B cell (primary cell): ENCODE measurements at regions not wholly inside any gene's neighbourhood (a gene's known extent, or its start where the extent isn't known, plus 50 kb on each side); places are given as distances from the start of the nearest gene placed in this dataset.

ENCODE experiments used
- ATAC-seq: fragments of 200-7000 bp; cut with Tn5 transposase; one replicate; pipeline ENCODE4 v1.10.0; 2021; ENCODE audit warnings: low read depth, mild to moderate bottlenecking, moderate number of reproducible peaks, moderate library complexity
- CTCF ChIA-PET: fragments of 350-600 bp; sonication (Branson Sonifier 250); formaldehyde crosslinking; loops from one replicate; lab custom pipeline; 2021; ENCODE audit warnings: antibody characterized with exemption, inconsistent platforms; lab: Charles Lee
- POLR2A ChIA-PET: fragments of 350-600 bp; sonication (Branson Sonifier 250); formaldehyde crosslinking; loops from one replicate; lab custom pipeline; 2021; ENCODE audit warnings: antibody characterized with exemption; lab: Charles Lee
- DNase-seq: peaks from one replicate; pipeline ENCODE4 v3.0.0; 2013
- H2AFZ ChIP-seq: 2 replicates; pipeline ENCODE4 v1.6.1; 2012; ENCODE audit warnings: mild to moderate bottlenecking, low read depth, low read length; ENCODE audit not compliant: insufficient read depth, poor library complexity, severe bottlenecking
- H3K27ac ChIP-seq, 2 donors: 1 replicate in 1 of 2; 2 replicates in 1 of 2; pipeline ENCODE4 v1.5.1; 2012 to 2013; ENCODE audit warnings: low read length in 2 of 2, mild to moderate bottlenecking in 2 of 2, moderate library complexity in 1 of 2
- H3K27me3 ChIP-seq, 4 experiments: fragments of 200-600 bp in 1 of 4; sonication (generic) in 1 of 4; replicated peaks in 1 of 4; 1 replicate in 2 of 4; 2 replicates in 2 of 4; pipeline versions ENCODE4 v1.6.1 to v1.7.0; 2013 to 2016; ENCODE audit warnings: low read length in 3 of 4, mild to moderate bottlenecking in 2 of 4, mixed read lengths in 1 of 4, moderate library complexity in 1 of 4; ENCODE audit not compliant: insufficient read depth in 4 of 4, control insufficient read depth in 3 of 4; ENCODE audit errors: control extremely low read depth in 1 of 4
- H3K36me3 ChIP-seq, 2 experiments: replicated peaks in 1 of 2; 1 replicate in 1 of 2; 2 replicates in 1 of 2; pipeline versions ENCODE4 v1.6.1 to v1.7.1; 2013; ENCODE audit warnings: low read length in 1 of 2; ENCODE audit not compliant: insufficient read depth in 2 of 2, control insufficient read depth in 1 of 2; ENCODE audit errors: control extremely low read depth in 1 of 2, extremely low read depth in 1 of 2
- H3K4me1 ChIP-seq, 2 donors: fragments of 200-600 bp in 1 of 2; sonication (generic) in 1 of 2; 1 replicate in 1 of 2; 2 replicates in 1 of 2; pipeline versions ENCODE4 v1.5.1 to v1.6.1; 2013 to 2017; ENCODE audit warnings: low read length in 2 of 2; ENCODE audit not compliant: control insufficient read depth in 2 of 2, insufficient read depth in 2 of 2
- H3K4me2 ChIP-seq: replicated peaks from 2 replicates; pipeline ENCODE3; 2012; ENCODE audit warnings: mild to moderate bottlenecking, low read depth, low read length; ENCODE audit not compliant: poor library complexity, severe bottlenecking
- H3K4me3 ChIP-seq, 5 experiments: fragments of 200-600 bp in 1 of 5; sonication (generic) in 1 of 5; 1 replicate in 3 of 5; 2 replicates in 2 of 5; pipeline versions ENCODE4 v1.5.1 to v1.7.0; 2011 to 2016; ENCODE audit warnings: low read length in 4 of 5, mild to moderate bottlenecking in 4 of 5, low read depth in 2 of 5, control low read depth in 1 of 5, moderate library complexity in 1 of 5; ENCODE audit not compliant: insufficient read depth in 1 of 5; ENCODE audit errors: control extremely low read depth in 1 of 5, extremely low read depth in 1 of 5
- H3K79me2 ChIP-seq: fragments of 200-600 bp; sonication (generic); one replicate; pipeline ENCODE4 v1.6.0; 2016; ENCODE audit warnings: low read length; ENCODE audit not compliant: control insufficient read depth, insufficient read depth
- H3K9ac ChIP-seq: fragments of 200-600 bp; sonication (generic); 2 replicates; pipeline ENCODE4 v1.6.1; 2017; ENCODE audit warnings: mild to moderate bottlenecking, low read length, moderate library complexity
- H3K9me3 ChIP-seq, 3 donors: one replicate each; pipeline versions ENCODE4 v1.6.1 to v1.7.1; 2013; ENCODE audit warnings: low read length in 2 of 3; ENCODE audit not compliant: control insufficient read depth in 2 of 3, insufficient read depth in 1 of 3; ENCODE audit errors: control extremely low read depth in 1 of 3
- H4K20me1 ChIP-seq: 2 replicates; pipeline ENCODE4 v1.6.0; 2012; ENCODE audit warnings: mild to moderate bottlenecking, low read length; ENCODE audit not compliant: insufficient read depth, control insufficient read depth, poor library complexity, severe bottlenecking
- H3K27ac Mint-ChIP-seq: one replicate; pipeline ENCODE4 v1.8.0; 2021; ENCODE audit warnings: mixed read lengths
- H3K27me3 Mint-ChIP-seq: one replicate; pipeline ENCODE4 v1.8.0; 2021; ENCODE audit warnings: mixed read lengths
- H3K4me1 Mint-ChIP-seq: one replicate; pipeline ENCODE4 v1.8.0; 2021; ENCODE audit warnings: mixed read lengths
- H3K4me3 Mint-ChIP-seq: one replicate; pipeline ENCODE4 v1.8.0; 2021; ENCODE audit warnings: mixed read lengths
- H3K9me3 Mint-ChIP-seq: one replicate; pipeline ENCODE4 v1.8.0; 2022; ENCODE audit warnings: mixed read lengths; ENCODE audit not compliant: insufficient read depth
- CTCF ChIP-seq: fragments of 200-600 bp; IDR thresholded peaks from one replicate; pipeline ENCODE4 v1.8.0; 2022; ENCODE audit warnings: antibody characterized with exemption, mild to moderate bottlenecking
- EZH2 ChIP-seq: IDR thresholded peaks from 2 replicates; pipeline ENCODE4 v1.6.1; 2012; ENCODE audit warnings: borderline replicate concordance, low read depth, mild to moderate bottlenecking, moderate library complexity, low read length; ENCODE audit not compliant: insufficient read depth, poor library complexity, severe bottlenecking
- WGBS: methylation state at CpG from one replicate; pipeline ENCODE4 v1.1.5; 2013; ENCODE audit warnings: missing lambda C conversion rate; ENCODE audit not compliant: insufficient coverage; 5-methylcytosine and 5-hydroxymethylcytosine counted together
- intact Hi-C: fragments of 100-400 bp; cut with micrococcal nuclease; formaldehyde crosslinking; loops from one replicate; pipeline ENCODE4 v1.10.0; 2022

GRCh38 chr7:18437101-18437500 lies 58.4 kb upstream of the HDAC9 start:
- TF ChIP-seq EZH2 (no peak), CTCF (no peak)
- CTCF ChIA-PET = no interaction called here
- no peak overlapping the region for H2AFZ ChIP-seq
- no peaks in the 10 kb centered on the region for H3K27me3 ChIP-seq
- Mint-ChIP-seq H3K9me3 (no peaks in the 10 kb centered on the region), H3K27ac (no peak overlapping the region), H3K4me3 (no peak overlapping the region), H3K27me3 (no peaks in the 10 kb centered on the region), H3K4me1 (peaks cover 14% of the 10 kb centered on the region)
- ATAC-seq (no peak), DNase-seq (no peak)
- no peak overlapping the region for H3K27ac ChIP-seq
- intact Hi-C loops = loop anchor here (5.0 kb wide), 1 partner anchor 35 kb away; no protein-coding TSS in a partner anchor
- peaks cover 0 to 4% (median 0%) of the 10 kb centered on the region in 3 donors for H3K9me3 ChIP-seq
- H3K4me2 ChIP-seq = no peak overlapping the region
- POLR2A ChIA-PET = no interaction called here
- H3K4me3 ChIP-seq = no peak overlapping the region
- H3K9ac ChIP-seq = no peak overlapping the region
- H3K4me1 ChIP-seq = no peaks in the 10 kb centered on the region
- H3K36me3 ChIP-seq = peaks cover 0 to 1% of the 10 kb centered on the region in 2 experiments
- H3K79me2 ChIP-seq = peaks cover 31% of the 10 kb centered on the region
- no CpG with 5 or more reads among the region's 1 CpG for WGBS
- peaks cover 8% of the 10 kb centered on the region for H4K20me1 ChIP-seq

GRCh38 chr7:18440934-18441333 lies 54.6 kb upstream of the HDAC9 start:
- Histone ChIP-seq H3K4me2 (no peak overlapping the region), H4K20me1 (peaks cover 8% of the 10 kb centered on the region), H3K9me3 (peaks cover 0 to 4% (median 0%) of the 10 kb centered on the region in 3 donors), H3K79me2 (peaks cover 38% of the 10 kb centered on the region), H3K27ac (no peak overlapping the region), H3K27me3 (no peaks in the 10 kb centered on the region), H3K9ac (no peak overlapping the region), H2AFZ (no peak overlapping the region), H3K4me3 (no peak overlapping the region), H3K4me1 (no peaks in the 10 kb centered on the region), H3K36me3 (peaks cover 0 to 1% of the 10 kb centered on the region in 2 experiments)
- peaks cover 20% of the 10 kb centered on the region for H3K4me1 Mint-ChIP-seq
- intact Hi-C loops = no loop called here
- H3K4me3 Mint-ChIP-seq = no peak overlapping the region
- DNase-seq (no peak), ATAC-seq (no peak)
- whole genome bisulfite sequencing = no CpG with 5 or more reads among the region's 2 CpGs
- no peak for TF ChIP-seq CTCF
- no peak for TF ChIP-seq EZH2
- no peak overlapping the region for H3K27ac Mint-ChIP-seq
- H3K9me3 Mint-ChIP-seq = no peaks in the 10 kb centered on the region
- CTCF ChIA-PET = interaction anchor here (0.9 kb wide), 1 partner anchor 225 kb away, joined by 3 read pairs; no protein-coding TSS in a partner anchor
- POLR2A ChIA-PET = no interaction called here
- H3K27me3 Mint-ChIP-seq = no peaks in the 10 kb centered on the region
